HCT116 (cell line): ENCODE measurements at regions not wholly inside any gene's neighbourhood (a gene's known extent, or its start where the extent isn't known, plus 50 kb on each side); places are given as distances from the start of the nearest gene placed in this dataset.

Experiments
- ATAC-seq: fragments of 200-7000 bp; cut with Tn5 transposase; 2 replicates; pipeline ENCODE4 v1.9.1; 2020; ENCODE audit warnings: mild to moderate bottlenecking, moderate library complexity
- BruUV-seq: library from RNA; stranded (reverse); fragments of 400-500 nt; replicated peaks from 2 replicates; lab custom pipeline; 2021; lab: Mats Ljungman, UMichigan
- CTCF ChIA-PET: fragments of 300-600 bp; sonication (Branson Sonifier 250); formaldehyde crosslinking; loops from one replicate; lab custom pipeline; 2021; ENCODE audit warnings: antibody characterized with exemption; lab: Charles Lee
- POLR2A ChIA-PET: fragments of 300-600, 350-600 bp; sonication (Branson Sonifier 250); formaldehyde crosslinking; loops from one replicate; lab custom pipeline; 2021; ENCODE audit warnings: antibody characterized with exemption; lab: Charles Lee
- RAD21 ChIA-PET, 2 experiments: fragments of 300-600 bp; sonication (Branson Sonifier 250); formaldehyde crosslinking; loops; one replicate each; lab custom pipeline; 2023; ENCODE audit warnings: low total read pairs in 2 of 2; ENCODE audit not compliant: uncharacterized antibody in 2 of 2, unreplicated experiment in 2 of 2, low non-redundant PET in 1 of 2; lab: Charles Lee
- DNase-seq: peaks from one replicate; pipeline ENCODE4 v3.0.0-alpha.2; 2010; ENCODE audit warnings: low read depth, low spot score
- H2AFZ ChIP-seq: fragments of 200-600 bp; shearing (Covaris generic), sonication (generic); 2 replicates; pipeline ENCODE4 v1.6.1; 2017; ENCODE audit warnings: low read depth, mixed run types, mixed read lengths, antibody characterized with exemption, low read length; ENCODE audit not compliant: poor library complexity, severe bottlenecking
- H3K27ac ChIP-seq: 2 replicates; pipeline ENCODE4 v1.5.1; 2012; ENCODE audit warnings: low read depth, low read length
- H3K27me3 ChIP-seq: fragments of 200-600 bp; sonication (generic); 2 replicates; pipeline ENCODE4 v1.6.1; 2016; ENCODE audit warnings: mixed run types, low read length, mixed read lengths; ENCODE audit not compliant: insufficient read depth
- H3K36me3 ChIP-seq, 2 experiments: fragments of 200-500 bp in 1 of 2; fragments of 200-600 bp in 1 of 2; sonication (Bioruptor generic) in 1 of 2; sonication (generic) in 1 of 2; 2 replicates each; pipeline versions ENCODE4 v1.5.1 to v1.6.1; 2014 to 2016; ENCODE audit warnings: low read length in 2 of 2, inconsistent platforms in 1 of 2, mixed read lengths in 1 of 2, mixed run types in 1 of 2; ENCODE audit not compliant: insufficient read depth in 2 of 2, control insufficient read depth in 1 of 2
- H3K4me1 ChIP-seq, 2 experiments: fragments of 200-600 bp in 1 of 2; sonication (generic) in 1 of 2; 2 replicates each; pipeline versions ENCODE4 v1.5.1 to v1.6.1; 2012 to 2017; ENCODE audit warnings: low read length in 2 of 2, inconsistent platforms in 1 of 2, mild to moderate bottlenecking in 1 of 2, mixed read lengths in 1 of 2, mixed run types in 1 of 2, moderate library complexity in 1 of 2; ENCODE audit not compliant: insufficient read depth in 2 of 2, control insufficient read depth in 1 of 2
- H3K4me2 ChIP-seq: fragments of 200-600 bp; sonication (generic); 2 replicates; pipeline ENCODE4 v1.6.1; 2017; ENCODE audit warnings: mixed run types, low read length, mixed read lengths
- H3K4me3 ChIP-seq, 2 experiments: fragments of 200-600 bp in 1 of 2; sonication (generic) in 1 of 2; replicated peaks in 1 of 2; 2 replicates each; pipeline ENCODE4 v1.5.1; 2011 to 2016; ENCODE audit warnings: low read length in 2 of 2, control low read depth in 1 of 2, low read depth in 1 of 2, mild to moderate bottlenecking in 1 of 2, mixed read lengths in 1 of 2, mixed run types in 1 of 2
- H3K79me2 ChIP-seq: fragments of 200-600 bp; sonication (generic); 2 replicates; pipeline ENCODE4 v1.6.1; 2017; ENCODE audit warnings: mild to moderate bottlenecking, mixed run types, low read length, moderate library complexity, mixed read lengths; ENCODE audit not compliant: insufficient read depth
- H3K9ac ChIP-seq: fragments of 200-600 bp; sonication (generic); 2 replicates; pipeline ENCODE4 v1.6.1; 2016; ENCODE audit warnings: low read length, mixed read lengths
- H3K9me2 ChIP-seq: fragments of 200-600 bp; sonication (generic), shearing (Covaris generic); 2 replicates; pipeline ENCODE4 v1.6.1; 2017; ENCODE audit warnings: mixed run types, mild to moderate bottlenecking, moderate library complexity; ENCODE audit not compliant: insufficient read depth
- H3K9me3 ChIP-seq, 2 experiments: fragments of 200-500 bp in 1 of 2; fragments of 200-600 bp in 1 of 2; sonication (Bioruptor generic) in 1 of 2; sonication (generic) in 1 of 2; 2 replicates each; pipeline ENCODE4 v1.6.1; 2014 to 2017; ENCODE audit warnings: low read length in 2 of 2, mixed read lengths in 2 of 2, inconsistent platforms in 1 of 2, low read depth in 1 of 2, mild to moderate bottlenecking in 1 of 2, mixed run types in 1 of 2, moderate library complexity in 1 of 2; ENCODE audit not compliant: control insufficient read depth in 1 of 2, insufficient read depth in 1 of 2
- H4K20me1 ChIP-seq: fragments of 200-600 bp; sonication (generic), shearing (Covaris generic); 2 replicates; pipeline ENCODE4 v1.6.1; 2017; ENCODE audit warnings: mixed run types, mild to moderate bottlenecking, moderate library complexity; ENCODE audit not compliant: insufficient read depth
- CBX3 ChIP-seq: IDR thresholded peaks from 2 replicates; pipeline ENCODE4 v1.6.1; 2012; ENCODE audit warnings: low read depth
- EZH2 ChIP-seq: fragments of 200-600 bp; sonication (generic); IDR thresholded peaks from 2 replicates; pipeline ENCODE4 v1.6.1; 2017; ENCODE audit warnings: antibody characterized with exemption, mixed run types
- EZH2phosphoT487 ChIP-seq: fragments of 200-600 bp; IDR thresholded peaks from 2 replicates; pipeline ENCODE4 v1.6.1; 2018; ENCODE audit warnings: antibody characterized with exemption, borderline replicate concordance
- JUND ChIP-seq: IDR thresholded peaks from 2 replicates; pipeline ENCODE4 v1.6.1; 2012
- RAD21 ChIP-seq: IDR thresholded peaks from 2 replicates; pipeline ENCODE4 v1.6.1; 2012; ENCODE audit warnings: low read depth, mild to moderate bottlenecking
- SP1 ChIP-seq: IDR thresholded peaks from 2 replicates; pipeline ENCODE4 v1.6.1; 2012; ENCODE audit warnings: low read depth
- TCF7L2 ChIP-seq: IDR thresholded peaks from 2 replicates; pipeline ENCODE4 v1.7.0; 2011; ENCODE audit warnings: borderline replicate concordance, inconsistent platforms; ENCODE audit not compliant: insufficient read depth, insufficient read length; ENCODE audit errors: extremely low read depth
- ZFX ChIP-seq: fragments of 450-650 bp; IDR thresholded peaks from 2 replicates; pipeline ENCODE4 v1.6.1; 2017
- ZNF274 ChIP-seq: fragments of 200-500 bp; sonication (Bioruptor generic); IDR thresholded peaks from 2 replicates; pipeline ENCODE4 v1.6.1; 2014; ENCODE audit warnings: mild to moderate bottlenecking, low read depth, low read length, inconsistent platforms
- intact Hi-C: fragments of 100-400 bp; cut with micrococcal nuclease; formaldehyde crosslinking; loops from 2 replicates; pipeline ENCODE4 v1.10.0; 2022
- TF ChIP-seq, protein P1 (sequence below): IDR thresholded peaks from 2 replicates; pipeline ENCODE4 v1.6.1; 2012
- TF ChIP-seq, protein P2 (sequence below): IDR thresholded peaks from 2 replicates; pipeline ENCODE4 v1.6.1; 2011; ENCODE audit warnings: mild to moderate bottlenecking, low read length, moderate library complexity; ENCODE audit not compliant: insufficient replicate concordance; ENCODE audit errors: extremely low read depth
- TF ChIP-seq, protein P3 (sequence below), 3 experiments: fragments of 200-600 bp in 1 of 3; sonication (generic) in 1 of 3; IDR thresholded peaks in 2 of 3; conservative IDR thresholded peaks in 1 of 3; 2 replicates each; pipeline ENCODE4 v1.5.1; 2012 to 2017; ENCODE audit warnings: low read depth in 2 of 3, low read length in 2 of 3, antibody characterized with exemption in 1 of 3, borderline replicate concordance in 1 of 3, control low read depth in 1 of 3, mild to moderate bottlenecking in 1 of 3, mixed read lengths in 1 of 3, mixed run types in 1 of 3, moderate library complexity in 1 of 3; ENCODE audit not compliant: insufficient read depth in 1 of 3

DNA sequence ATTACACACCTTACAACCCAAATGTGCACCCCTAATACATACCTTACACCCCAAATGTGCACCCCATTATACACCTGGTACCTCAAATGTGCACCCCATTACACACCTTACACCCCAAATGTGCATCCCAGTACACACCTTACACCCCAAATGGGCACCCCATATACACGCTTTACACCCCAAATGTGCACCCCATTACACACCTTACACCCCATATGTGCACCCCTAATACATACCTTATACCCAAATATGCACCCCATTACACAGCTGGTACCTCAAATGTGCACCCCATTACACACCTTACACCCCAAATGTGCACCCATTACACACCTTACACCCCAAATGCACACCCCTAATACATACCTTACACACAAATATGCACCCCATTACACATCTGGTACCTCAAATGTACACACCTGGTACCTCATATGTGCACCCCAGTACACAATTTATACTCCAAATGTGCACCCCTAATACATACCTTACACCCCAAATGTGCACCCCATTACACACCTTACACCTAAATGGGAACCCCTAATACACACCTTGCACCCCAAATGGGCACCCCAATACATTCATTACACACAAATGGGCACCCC, 106.3 kb downstream of the KLF6 start:
- Histone ChIP-seq H2AFZ (no peak overlapping the region), H3K36me3 (no peaks in the 10 kb centered on the region), H3K9me2 (no peaks in the 10 kb centered on the region), H3K4me1 (no peaks in the 10 kb centered on the region), H3K4me2 (no peak overlapping the region), H3K79me2 (no peaks in the 10 kb centered on the region), H3K27ac (no peak overlapping the region), H4K20me1 (no peaks in the 10 kb centered on the region), H3K27me3 (no peaks in the 10 kb centered on the region), H3K4me3 (no peak overlapping the region), H3K9me3 (no peaks in the 10 kb centered on the region), H3K9ac (no peak overlapping the region)
- intact Hi-C loops, result no loop called here
- TF ChIP-seq TCF7L2 (no peak), SP1 (no peak), RAD21 (no peak)
- TF ChIP-seq, protein P1, sequence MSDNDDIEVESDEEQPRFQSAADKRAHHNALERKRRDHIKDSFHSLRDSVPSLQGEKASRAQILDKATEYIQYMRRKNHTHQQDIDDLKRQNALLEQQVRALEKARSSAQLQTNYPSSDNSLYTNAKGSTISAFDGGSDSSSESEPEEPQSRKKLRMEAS, result no peak
- TF ChIP-seq, protein P2, sequence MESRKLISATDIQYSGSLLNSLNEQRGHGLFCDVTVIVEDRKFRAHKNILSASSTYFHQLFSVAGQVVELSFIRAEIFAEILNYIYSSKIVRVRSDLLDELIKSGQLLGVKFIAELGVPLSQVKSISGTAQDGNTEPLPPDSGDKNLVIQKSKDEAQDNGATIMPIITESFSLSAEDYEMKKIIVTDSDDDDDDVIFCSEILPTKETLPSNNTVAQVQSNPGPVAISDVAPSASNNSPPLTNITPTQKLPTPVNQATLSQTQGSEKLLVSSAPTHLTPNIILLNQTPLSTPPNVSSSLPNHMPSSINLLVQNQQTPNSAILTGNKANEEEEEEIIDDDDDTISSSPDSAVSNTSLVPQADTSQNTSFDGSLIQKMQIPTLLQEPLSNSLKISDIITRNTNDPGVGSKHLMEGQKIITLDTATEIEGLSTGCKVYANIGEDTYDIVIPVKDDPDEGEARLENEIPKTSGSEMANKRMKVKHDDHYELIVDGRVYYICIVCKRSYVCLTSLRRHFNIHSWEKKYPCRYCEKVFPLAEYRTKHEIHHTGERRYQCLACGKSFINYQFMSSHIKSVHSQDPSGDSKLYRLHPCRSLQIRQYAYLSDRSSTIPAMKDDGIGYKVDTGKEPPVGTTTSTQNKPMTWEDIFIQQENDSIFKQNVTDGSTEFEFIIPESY, result no peak
- ChIA-PET RAD21 (no interaction called here), CTCF (no interaction called here), POLR2A (no interaction called here)
- no TSS peak for BruUV-seq
- ATAC-seq (no peak), DNase-seq (no peak)

DNA sequence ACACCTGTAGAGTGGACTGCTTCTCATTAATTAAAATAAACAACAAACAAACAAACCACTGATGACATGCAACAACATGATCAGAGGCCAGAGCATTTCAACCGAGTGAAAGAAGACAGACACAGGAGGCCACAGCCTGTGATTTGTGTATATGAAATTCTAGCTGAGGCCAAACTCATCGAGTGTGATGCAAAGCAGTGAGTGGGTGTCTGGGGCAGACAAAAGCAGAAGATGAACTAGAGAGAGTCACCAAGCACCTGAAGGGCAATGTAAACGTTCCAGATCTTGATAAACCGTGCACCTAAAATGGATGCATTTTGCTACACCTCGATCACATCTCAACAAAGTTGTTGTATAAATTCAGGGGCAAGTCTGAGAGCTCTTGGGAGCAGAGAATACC, 108.4 kb downstream of the KLF6 start:
- Histone ChIP-seq H3K4me3 (no peak overlapping the region), H2AFZ (no peak overlapping the region), H3K27me3 (no peaks in the 10 kb centered on the region), H4K20me1 (no peaks in the 10 kb centered on the region)
- RAD21 ChIA-PET, result no interaction called here
- intact Hi-C loops, result no loop called here
- no peak for TF ChIP-seq EZH2
- TF ChIP-seq TCF7L2, result no peak
- TF ChIP-seq SP1, result no peak
- TF ChIP-seq, protein P3, sequence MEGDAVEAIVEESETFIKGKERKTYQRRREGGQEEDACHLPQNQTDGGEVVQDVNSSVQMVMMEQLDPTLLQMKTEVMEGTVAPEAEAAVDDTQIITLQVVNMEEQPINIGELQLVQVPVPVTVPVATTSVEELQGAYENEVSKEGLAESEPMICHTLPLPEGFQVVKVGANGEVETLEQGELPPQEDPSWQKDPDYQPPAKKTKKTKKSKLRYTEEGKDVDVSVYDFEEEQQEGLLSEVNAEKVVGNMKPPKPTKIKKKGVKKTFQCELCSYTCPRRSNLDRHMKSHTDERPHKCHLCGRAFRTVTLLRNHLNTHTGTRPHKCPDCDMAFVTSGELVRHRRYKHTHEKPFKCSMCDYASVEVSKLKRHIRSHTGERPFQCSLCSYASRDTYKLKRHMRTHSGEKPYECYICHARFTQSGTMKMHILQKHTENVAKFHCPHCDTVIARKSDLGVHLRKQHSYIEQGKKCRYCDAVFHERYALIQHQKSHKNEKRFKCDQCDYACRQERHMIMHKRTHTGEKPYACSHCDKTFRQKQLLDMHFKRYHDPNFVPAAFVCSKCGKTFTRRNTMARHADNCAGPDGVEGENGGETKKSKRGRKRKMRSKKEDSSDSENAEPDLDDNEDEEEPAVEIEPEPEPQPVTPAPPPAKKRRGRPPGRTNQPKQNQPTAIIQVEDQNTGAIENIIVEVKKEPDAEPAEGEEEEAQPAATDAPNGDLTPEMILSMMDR (IDR thresholded peaks at IDR 0.05 in 2 of 3, conservative IDR thresholded peaks at IDR 0.05 in 1 of 3; ENCODE audit: borderline replicate concordance in 1 of 3, insufficient read depth in 1 of 3, low read depth in 2 of 3, low read length in 2 of 3), result no peak
- TF ChIP-seq RAD21, result no peak
- TF ChIP-seq ZFX, result no peak
- TF ChIP-seq JUND, result no peak
- TF ChIP-seq ZNF274, result no peak
- TF ChIP-seq, protein P2, result no peak
- no peak for TF ChIP-seq CBX3
- no peak for TF ChIP-seq EZH2phosphoT487
- TF ChIP-seq, all 23 proteins: peak for 0
- no TSS peak for BruUV-seq
- no peaks in the 10 kb centered on the region for H3K9me2 ChIP-seq
- H3K9me3 ChIP-seq, result no peaks in the 10 kb centered on the region
- ChIA-PET CTCF (no interaction called here), POLR2A (interaction anchor here (1.6 kb wide), 1 partner anchor 11 kb away, joined by 3 read pairs; no protein-coding TSS in a partner anchor)
- H3K79me2 ChIP-seq, result no peaks in the 10 kb centered on the region
- H3K9ac ChIP-seq, result no peak overlapping the region
- DNase-seq (no peak), ATAC-seq (no peak)
- H3K4me1 ChIP-seq, result no peaks in the 10 kb centered on the region
- H3K4me2 ChIP-seq, result no peak overlapping the region
- H3K27ac ChIP-seq, result no peak overlapping the region
- no peaks in the 10 kb centered on the region for H3K36me3 ChIP-seq
